NCI-H526 treated with DMSO at 0.1 percent for 48 hours (cell line): ENCODE measurements at regions not wholly inside any gene's neighbourhood (a gene's known extent, or its start where the extent isn't known, plus 50 kb on each side); places are given as distances from the start of the nearest gene placed in this dataset.
A peak's percentile ranks its signal among the peaks of the same experiment; 100 is the strongest.
"Not testable (repeated sequence)": the region's sequence is repeated elsewhere in the genome, so short reads cannot be mapped to it uniquely, and the experiment has no call there.

Experiments used
- DNase-seq: peaks from one replicate; lab custom pipeline; 2025; lab: John Stamatoyannopoulos, UW

GRCh38 chr7:76716551-76716950, 89.5 kb upstream of the POMZP3 start:
- not testable (repeated sequence) for DNase-seq

GRCh38 chr7:76712926-76713325, 85.8 kb upstream of the POMZP3 start:
- not testable (repeated sequence) for DNase-seq

- DNase-seq = not testable (repeated sequence)
These were observed 84.6 kb upstream of the POMZP3 start for GRCh38 chr7:76711648-76712047.

DNA sequence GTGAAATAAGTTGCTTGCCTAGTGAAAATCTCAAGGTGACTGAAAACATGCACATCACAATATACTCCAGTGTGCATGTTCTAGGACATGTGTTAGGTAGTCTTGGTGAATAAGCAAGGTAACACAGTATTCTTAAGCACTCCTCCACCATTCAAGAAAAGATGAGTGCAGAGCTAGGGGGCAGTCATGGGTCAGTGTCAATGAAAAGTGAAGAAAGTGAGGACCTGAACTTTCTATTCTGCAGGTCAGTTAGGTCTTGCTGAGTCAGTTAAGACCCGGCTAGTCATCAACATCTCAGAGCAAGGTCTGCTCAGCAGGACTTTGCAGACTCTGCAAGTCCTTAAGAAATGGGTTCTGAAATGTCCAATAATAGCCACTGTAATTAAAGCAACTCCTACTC, 82.6 kb upstream of the POMZP3 start:
- DNase-seq = not testable (repeated sequence)

DNA sequence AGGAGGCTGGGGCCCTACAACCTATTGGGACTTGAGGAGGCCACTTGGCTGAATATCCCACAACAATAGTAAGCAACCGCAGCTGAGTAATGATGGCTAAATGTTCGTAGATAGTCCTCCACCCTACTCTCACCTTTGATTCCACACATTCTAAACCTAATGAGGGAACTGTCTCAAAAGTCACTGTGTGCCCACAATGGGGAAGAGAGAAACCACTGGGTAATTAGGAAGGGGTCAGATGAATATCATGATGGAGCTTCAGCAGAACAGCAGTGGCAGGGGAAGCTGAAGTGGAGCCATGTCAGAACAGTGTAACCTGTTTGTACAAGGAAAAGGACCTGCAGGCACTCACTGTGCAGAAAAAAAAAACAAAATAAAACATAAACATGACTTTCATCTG, 81.4 kb upstream of the POMZP3 start:
- not testable (repeated sequence) for DNase-seq

DNA sequence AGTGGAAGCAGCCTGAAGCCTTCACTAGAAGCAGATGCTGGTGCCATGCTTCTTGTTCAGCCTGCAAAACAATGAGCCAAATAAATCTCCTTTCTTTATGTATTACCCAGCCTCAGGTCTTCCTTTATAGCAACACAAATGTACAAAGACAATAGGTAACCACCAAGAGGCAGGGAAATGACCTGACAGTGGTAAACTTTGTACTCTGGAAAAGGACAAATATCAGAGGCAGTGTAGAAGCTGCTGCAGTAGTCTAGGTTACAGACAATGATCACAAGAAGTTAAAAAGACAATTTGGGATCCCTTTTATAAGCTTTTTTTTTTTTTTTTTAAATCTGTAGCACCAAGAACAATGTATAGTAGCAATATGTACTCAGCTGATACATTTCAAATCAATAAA, 76.7 kb upstream of the POMZP3 start:
- DNase-seq = not testable (repeated sequence)

- not testable (repeated sequence) for DNase-seq
These were observed 59.2 kb upstream of the POMZP3 start for GRCh38 chr7:76686277-76686676.

DNA sequence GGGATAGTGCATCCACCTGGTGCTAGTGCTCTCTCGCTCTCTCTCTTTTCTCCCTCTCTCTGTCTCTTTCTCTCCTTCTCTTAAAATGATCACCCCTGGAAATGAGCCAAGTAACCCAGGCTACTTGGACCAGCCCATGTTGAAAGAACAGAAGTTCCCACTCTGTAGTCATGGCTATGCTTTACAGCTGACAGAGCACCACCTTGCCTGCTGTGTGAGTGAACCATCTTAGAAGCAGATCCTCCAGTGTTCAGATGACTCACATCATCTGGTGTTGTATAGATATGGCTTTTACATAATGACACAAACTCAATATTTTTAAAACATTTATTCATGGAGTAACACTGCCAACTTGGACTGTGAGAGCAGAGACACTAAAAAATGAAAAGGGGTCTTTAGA, 57.7 kb upstream of the POMZP3 start:
- not testable (repeated sequence) for DNase-seq

- peak; percentile 14 for DNase-seq
These were observed 56.6 kb upstream of the POMZP3 start for GRCh38 chr7:76683631-76684030.

GRCh38 chr7:76681810-76682209, 54.7 kb upstream of the POMZP3 start:
- peak; percentile 30 for DNase-seq

DNA sequence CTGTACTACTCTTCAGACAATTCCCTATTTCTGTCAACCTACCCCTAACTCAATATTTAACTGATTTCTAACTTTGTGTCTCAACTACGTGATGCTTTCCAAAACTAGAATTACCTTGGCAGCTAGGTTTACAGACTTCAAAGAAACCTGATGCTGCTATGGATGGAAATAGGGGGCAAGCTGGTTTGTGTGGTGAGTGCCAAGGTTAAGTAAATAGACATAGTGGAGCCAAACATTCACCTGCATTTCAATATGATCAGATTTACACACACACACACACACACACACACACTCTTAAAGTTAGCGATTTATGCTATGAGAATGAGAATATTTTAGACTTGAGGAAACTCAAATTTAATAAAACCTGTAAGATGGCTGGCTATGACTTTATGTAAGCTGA, 52.1 kb upstream of the POMZP3 start:
- not testable (repeated sequence) for DNase-seq

DNA sequence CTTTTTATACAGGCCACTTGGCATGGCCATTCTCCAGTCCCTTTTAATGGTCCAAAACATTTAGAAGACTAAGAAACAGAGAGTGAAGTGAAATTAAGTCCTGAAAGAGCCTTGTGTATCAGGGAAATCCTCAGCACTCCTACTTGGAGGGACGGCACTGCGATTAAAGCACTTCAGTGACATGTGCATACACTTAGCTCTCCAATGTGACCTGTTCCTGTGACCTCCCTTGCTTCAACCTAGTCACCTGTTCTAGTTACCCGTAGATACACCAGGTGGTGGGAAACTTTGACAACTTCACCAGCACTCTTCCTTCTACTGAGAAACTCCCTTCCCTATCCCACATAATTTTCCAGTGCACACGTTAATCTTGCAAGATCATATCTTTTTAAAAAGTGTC, 51.4 kb upstream of the POMZP3 start:
- DNase-seq = not testable (repeated sequence)

DNA sequence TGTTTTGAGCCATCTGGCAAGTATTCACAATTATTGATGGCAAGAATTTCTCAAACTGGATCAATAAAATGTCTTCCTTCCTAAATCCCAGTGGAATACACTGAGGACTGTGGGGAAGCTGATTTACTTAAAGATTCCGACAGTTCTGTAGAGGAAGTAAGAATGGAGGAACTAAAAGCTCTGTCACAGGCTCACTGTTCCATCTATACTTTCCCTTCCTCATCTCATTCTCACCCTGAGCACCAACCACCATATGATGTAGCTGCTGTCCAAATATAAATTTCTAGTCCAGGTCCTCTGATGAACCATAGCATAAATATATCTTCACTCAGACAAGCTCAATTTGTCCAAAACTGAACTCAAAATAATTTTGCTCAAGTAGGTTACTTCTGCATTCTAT, 49.8 kb upstream of the POMZP3 start:
- not testable (repeated sequence) for DNase-seq
